Liver (tissue), 8 donors: ENCODE measurements at regions not wholly inside any gene's neighbourhood (a gene's known extent, or its start where the extent isn't known, plus 50 kb on each side); places are given as distances from the start of the nearest gene placed in this dataset.

Experiments used
- DNase-seq: peaks from one replicate; pipeline ENCODE4 v3.0.0-alpha.2; 2017; ENCODE audit warnings: low spot score
- H3K27ac ChIP-seq, 2 donors: one replicate each; pipeline ENCODE4 v1.7.0; 2013; ENCODE audit warnings: inconsistent platforms in 2 of 2, low read length in 2 of 2, control low read depth in 1 of 2, low read depth in 1 of 2, mild to moderate bottlenecking in 1 of 2
- H3K27me3 ChIP-seq, 4 donors: one replicate each; pipeline versions ENCODE4 v1.6.1 to v1.7.0; 2013; ENCODE audit warnings: low read length in 3 of 4, inconsistent platforms in 1 of 4, mild to moderate bottlenecking in 1 of 4, moderate library complexity in 1 of 4; ENCODE audit not compliant: control insufficient read depth in 4 of 4, insufficient read depth in 4 of 4
- H3K36me3 ChIP-seq, 4 donors: one replicate each; pipeline versions ENCODE4 v1.6.1 to v1.7.0; 2013; ENCODE audit warnings: low read length in 3 of 4, mild to moderate bottlenecking in 3 of 4, low read depth in 1 of 4, moderate library complexity in 1 of 4; ENCODE audit not compliant: control insufficient read depth in 4 of 4, insufficient read depth in 3 of 4
- H3K4me1 ChIP-seq, 4 donors: one replicate each; pipeline versions ENCODE4 v1.6.1 to v1.7.0; 2013; ENCODE audit warnings: low read length in 3 of 4, mild to moderate bottlenecking in 3 of 4, moderate library complexity in 1 of 4; ENCODE audit not compliant: control insufficient read depth in 4 of 4, insufficient read depth in 4 of 4
- H3K4me3 ChIP-seq, 3 donors: one replicate each; pipeline versions ENCODE4 v1.6.1 to v1.7.0; 2013; ENCODE audit warnings: low read length in 3 of 3, control low read depth in 1 of 3, low read depth in 1 of 3, mild to moderate bottlenecking in 1 of 3
- H3K9ac ChIP-seq, 2 donors: one replicate each; pipeline ENCODE4 v1.7.0; 2013; ENCODE audit warnings: low read length in 2 of 2, mild to moderate bottlenecking in 2 of 2, moderate library complexity in 2 of 2, control low read depth in 1 of 2, low read depth in 1 of 2
- H3K9me3 ChIP-seq, 4 donors: one replicate each; pipeline versions ENCODE4 v1.6.1 to v1.7.0; 2013; ENCODE audit warnings: low read length in 3 of 4; ENCODE audit not compliant: control insufficient read depth in 4 of 4
- EGR1 ChIP-seq, 2 donors: IDR thresholded peaks; 2 replicates each; pipeline ENCODE4 v1.6.1; 2016 to 2018; ENCODE audit warnings: antibody characterized with exemption in 2 of 2, low read depth in 2 of 2
- FOXA1 ChIP-seq: IDR thresholded peaks from 2 replicates; pipeline ENCODE4 v1.6.1; 2016; ENCODE audit warnings: antibody characterized with exemption
- FOXA2 ChIP-seq: IDR thresholded peaks from 2 replicates; pipeline ENCODE4 v1.6.1; 2016; ENCODE audit warnings: antibody characterized with exemption
- GABPA ChIP-seq, 2 donors: IDR thresholded peaks in 1 of 2; conservative IDR thresholded peaks in 1 of 2; 2 replicates each; pipeline ENCODE4 v1.6.1; 2016; ENCODE audit warnings: antibody characterized with exemption in 2 of 2, mild to moderate bottlenecking in 1 of 2, moderate library complexity in 1 of 2
- HNF4A ChIP-seq, 2 donors: conservative IDR thresholded peaks; 2 replicates each; pipeline ENCODE4 v1.6.1; 2016; ENCODE audit warnings: antibody characterized with exemption in 2 of 2, mild to moderate bottlenecking in 2 of 2
- HNF4G ChIP-seq: IDR thresholded peaks from 2 replicates; pipeline ENCODE4 v1.6.1; 2016; ENCODE audit warnings: antibody characterized with exemption
- JUND ChIP-seq, 2 donors: IDR thresholded peaks; 2 replicates each; pipeline ENCODE4 v1.6.1; 2016; ENCODE audit warnings: antibody characterized with exemption in 2 of 2
- NR2F2 ChIP-seq: IDR thresholded peaks from 2 replicates; pipeline ENCODE4 v1.6.1; 2016; ENCODE audit warnings: antibody characterized with exemption
- RXRA ChIP-seq, 2 donors: IDR thresholded peaks; 2 replicates each; pipeline ENCODE4 v1.6.1; 2017 to 2018; ENCODE audit warnings: antibody characterized with exemption in 2 of 2, mild to moderate bottlenecking in 1 of 2
- SP1 ChIP-seq: IDR thresholded peaks from 2 replicates; pipeline ENCODE4 v1.6.1; 2018; ENCODE audit warnings: antibody characterized with exemption, mild to moderate bottlenecking
- TAF1 ChIP-seq: conservative IDR thresholded peaks from 2 replicates; pipeline ENCODE4 v1.6.1; 2016; ENCODE audit warnings: antibody characterized with exemption, mild to moderate bottlenecking
- YY1 ChIP-seq: IDR thresholded peaks from 2 replicates; pipeline ENCODE4 v1.6.1; 2016; ENCODE audit warnings: antibody characterized with exemption, mild to moderate bottlenecking
- WGBS: extraction: QIAGEN DNeasy Blood & Tissue Kit; methylation state at CpG from one replicate; pipeline ENCODE4 v1.1.7; 2013; 5-methylcytosine and 5-hydroxymethylcytosine counted together
- TF ChIP-seq, protein P1 (sequence below): fragments of 150-350 bp; IDR thresholded peaks from 2 replicates; pipeline ENCODE4 v1.5.1; 2017; ENCODE audit warnings: improper control_type of control experiment, low read depth, low read length; ENCODE audit not compliant: missing input control
- TF ChIP-seq, protein P2 (sequence below): IDR thresholded peaks from 2 replicates; pipeline ENCODE4 v1.6.1; 2016; ENCODE audit warnings: antibody characterized with exemption
- TF ChIP-seq, protein P3 (sequence below): IDR thresholded peaks from 2 replicates; pipeline ENCODE4 v1.6.1; 2016; ENCODE audit warnings: antibody characterized with exemption
- TF ChIP-seq, protein P4 (sequence below): IDR thresholded peaks from 2 replicates; pipeline ENCODE4 v1.6.1; 2016; ENCODE audit warnings: antibody characterized with exemption, mild to moderate bottlenecking
- TF ChIP-seq, protein P5 (sequence below): IDR thresholded peaks from 2 replicates; pipeline ENCODE4 v1.6.1; 2016; ENCODE audit warnings: antibody characterized with exemption
- donor health status: healthy.
- donor health status: healthy.
- donor health status: healthy.
- donor health status: healthy.
- donor health status: healthy.

DNA sequence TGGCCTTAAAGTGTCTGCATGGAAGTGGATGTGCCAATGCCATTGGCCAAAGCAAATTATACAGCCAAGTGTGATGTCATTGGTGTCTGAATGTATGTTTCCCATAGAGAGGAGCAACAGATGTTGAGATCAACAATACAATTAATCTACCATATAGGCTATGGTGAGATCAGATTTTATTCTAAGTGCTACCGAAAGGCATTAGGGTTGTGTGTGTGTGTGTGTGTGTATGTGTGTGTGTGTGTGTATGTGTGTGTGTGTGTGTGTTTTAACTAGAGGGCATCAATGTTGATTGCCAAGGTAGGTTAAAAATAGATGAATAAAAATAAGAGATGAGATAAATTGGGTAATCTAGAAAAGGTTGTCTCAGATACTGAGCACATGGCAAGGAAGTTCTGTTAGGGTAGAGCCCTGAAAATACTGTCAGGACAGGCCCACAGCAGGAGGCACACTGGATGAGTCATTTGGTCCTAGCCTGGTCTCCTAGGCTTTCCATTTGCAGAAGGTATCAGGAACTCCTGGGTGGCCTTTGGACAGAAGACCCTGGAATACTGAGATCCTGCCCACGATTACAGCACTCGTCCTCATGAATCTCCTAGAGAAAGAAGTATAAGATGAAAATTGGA, 446.0 kb upstream of the PODXL start:
- Histone ChIP-seq H3K36me3 (no peaks in the 10 kb centered on the region), H3K4me3 (no peak overlapping the region), H3K9ac (no peak overlapping the region), H3K27me3 (no peaks in the 10 kb centered on the region), H3K27ac (no peak overlapping the region), H3K9me3 (no peaks in the 10 kb centered on the region), H3K4me1 (no peaks in the 10 kb centered on the region)
- TF ChIP-seq NR2F2, result no peak
- TF ChIP-seq SP1, result no peak
- TF ChIP-seq JUND (IDR thresholded peaks at IDR 0.05), result no peak
- TF ChIP-seq, protein P1, sequence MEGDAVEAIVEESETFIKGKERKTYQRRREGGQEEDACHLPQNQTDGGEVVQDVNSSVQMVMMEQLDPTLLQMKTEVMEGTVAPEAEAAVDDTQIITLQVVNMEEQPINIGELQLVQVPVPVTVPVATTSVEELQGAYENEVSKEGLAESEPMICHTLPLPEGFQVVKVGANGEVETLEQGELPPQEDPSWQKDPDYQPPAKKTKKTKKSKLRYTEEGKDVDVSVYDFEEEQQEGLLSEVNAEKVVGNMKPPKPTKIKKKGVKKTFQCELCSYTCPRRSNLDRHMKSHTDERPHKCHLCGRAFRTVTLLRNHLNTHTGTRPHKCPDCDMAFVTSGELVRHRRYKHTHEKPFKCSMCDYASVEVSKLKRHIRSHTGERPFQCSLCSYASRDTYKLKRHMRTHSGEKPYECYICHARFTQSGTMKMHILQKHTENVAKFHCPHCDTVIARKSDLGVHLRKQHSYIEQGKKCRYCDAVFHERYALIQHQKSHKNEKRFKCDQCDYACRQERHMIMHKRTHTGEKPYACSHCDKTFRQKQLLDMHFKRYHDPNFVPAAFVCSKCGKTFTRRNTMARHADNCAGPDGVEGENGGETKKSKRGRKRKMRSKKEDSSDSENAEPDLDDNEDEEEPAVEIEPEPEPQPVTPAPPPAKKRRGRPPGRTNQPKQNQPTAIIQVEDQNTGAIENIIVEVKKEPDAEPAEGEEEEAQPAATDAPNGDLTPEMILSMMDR, result no peak
- no peak for DNase-seq
- 79% methylated on average over 3 of the region's 3 CpGs for WGBS

DNA sequence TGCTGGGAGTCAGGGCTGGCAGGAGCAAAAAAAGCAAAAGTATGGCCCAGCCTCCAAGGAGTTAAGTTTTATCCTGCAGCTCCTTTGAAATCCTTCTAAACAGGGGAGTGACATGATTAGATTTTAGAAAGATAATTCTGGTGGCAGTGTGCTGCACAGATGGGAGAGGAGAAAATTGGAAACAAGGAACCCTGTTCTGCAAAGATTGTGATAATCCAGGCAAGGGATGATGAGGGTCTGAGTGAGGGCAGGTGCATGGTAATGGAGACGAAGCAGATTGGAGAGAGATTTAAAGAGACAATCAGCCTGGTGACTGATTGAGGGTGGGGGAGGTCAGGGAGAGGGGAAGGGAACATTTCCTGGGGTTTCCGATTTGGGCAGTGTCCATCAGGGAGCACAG, 444.7 kb upstream of the PODXL start:
- no peak overlapping the region for H3K27ac ChIP-seq
- no peak overlapping the region for H3K9ac ChIP-seq
- no peak overlapping the region for H3K4me3 ChIP-seq
- no peak for DNase-seq
- no peaks in the 10 kb centered on the region for H3K36me3 ChIP-seq
- no peaks in the 10 kb centered on the region for H3K27me3 ChIP-seq
- H3K9me3 ChIP-seq, result no peaks in the 10 kb centered on the region
- WGBS, result 29% methylated on average over 2 of the region's 2 CpGs
- H3K4me1 ChIP-seq, result no peaks in the 10 kb centered on the region
- TF ChIP-seq NR2F2 (no peak), HNF4G (no peak), FOXA1 (no peak), JUND (IDR thresholded peaks at IDR 0.05) (no peak), SP1 (no peak), YY1 (no peak), TAF1 (no peak), GABPA (IDR thresholded peaks at IDR 0.05 in 1 of 2, conservative IDR thresholded peaks at IDR 0.05 in 1 of 2) (no peak), EGR1 (IDR thresholded peaks at IDR 0.05; ENCODE audit: low read depth in 2 of 2) (no peak), HNF4A (conservative IDR thresholded peaks at IDR 0.05) (no peak), FOXA2 (no peak), RXRA (IDR thresholded peaks at IDR 0.05) (no peak)
- TF ChIP-seq, protein P2, sequence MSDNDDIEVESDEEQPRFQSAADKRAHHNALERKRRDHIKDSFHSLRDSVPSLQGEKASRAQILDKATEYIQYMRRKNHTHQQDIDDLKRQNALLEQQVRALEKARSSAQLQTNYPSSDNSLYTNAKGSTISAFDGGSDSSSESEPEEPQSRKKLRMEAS, result no peak
- TF ChIP-seq, protein P3, sequence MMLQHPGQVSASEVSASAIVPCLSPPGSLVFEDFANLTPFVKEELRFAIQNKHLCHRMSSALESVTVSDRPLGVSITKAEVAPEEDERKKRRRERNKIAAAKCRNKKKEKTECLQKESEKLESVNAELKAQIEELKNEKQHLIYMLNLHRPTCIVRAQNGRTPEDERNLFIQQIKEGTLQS, result no peak
- TF ChIP-seq, protein P1, result no peak
- TF ChIP-seq, protein P4, sequence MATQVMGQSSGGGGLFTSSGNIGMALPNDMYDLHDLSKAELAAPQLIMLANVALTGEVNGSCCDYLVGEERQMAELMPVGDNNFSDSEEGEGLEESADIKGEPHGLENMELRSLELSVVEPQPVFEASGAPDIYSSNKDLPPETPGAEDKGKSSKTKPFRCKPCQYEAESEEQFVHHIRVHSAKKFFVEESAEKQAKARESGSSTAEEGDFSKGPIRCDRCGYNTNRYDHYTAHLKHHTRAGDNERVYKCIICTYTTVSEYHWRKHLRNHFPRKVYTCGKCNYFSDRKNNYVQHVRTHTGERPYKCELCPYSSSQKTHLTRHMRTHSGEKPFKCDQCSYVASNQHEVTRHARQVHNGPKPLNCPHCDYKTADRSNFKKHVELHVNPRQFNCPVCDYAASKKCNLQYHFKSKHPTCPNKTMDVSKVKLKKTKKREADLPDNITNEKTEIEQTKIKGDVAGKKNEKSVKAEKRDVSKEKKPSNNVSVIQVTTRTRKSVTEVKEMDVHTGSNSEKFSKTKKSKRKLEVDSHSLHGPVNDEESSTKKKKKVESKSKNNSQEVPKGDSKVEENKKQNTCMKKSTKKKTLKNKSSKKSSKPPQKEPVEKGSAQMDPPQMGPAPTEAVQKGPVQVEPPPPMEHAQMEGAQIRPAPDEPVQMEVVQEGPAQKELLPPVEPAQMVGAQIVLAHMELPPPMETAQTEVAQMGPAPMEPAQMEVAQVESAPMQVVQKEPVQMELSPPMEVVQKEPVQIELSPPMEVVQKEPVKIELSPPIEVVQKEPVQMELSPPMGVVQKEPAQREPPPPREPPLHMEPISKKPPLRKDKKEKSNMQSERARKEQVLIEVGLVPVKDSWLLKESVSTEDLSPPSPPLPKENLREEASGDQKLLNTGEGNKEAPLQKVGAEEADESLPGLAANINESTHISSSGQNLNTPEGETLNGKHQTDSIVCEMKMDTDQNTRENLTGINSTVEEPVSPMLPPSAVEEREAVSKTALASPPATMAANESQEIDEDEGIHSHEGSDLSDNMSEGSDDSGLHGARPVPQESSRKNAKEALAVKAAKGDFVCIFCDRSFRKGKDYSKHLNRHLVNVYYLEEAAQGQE, result no peak
- TF ChIP-seq, protein P5, sequence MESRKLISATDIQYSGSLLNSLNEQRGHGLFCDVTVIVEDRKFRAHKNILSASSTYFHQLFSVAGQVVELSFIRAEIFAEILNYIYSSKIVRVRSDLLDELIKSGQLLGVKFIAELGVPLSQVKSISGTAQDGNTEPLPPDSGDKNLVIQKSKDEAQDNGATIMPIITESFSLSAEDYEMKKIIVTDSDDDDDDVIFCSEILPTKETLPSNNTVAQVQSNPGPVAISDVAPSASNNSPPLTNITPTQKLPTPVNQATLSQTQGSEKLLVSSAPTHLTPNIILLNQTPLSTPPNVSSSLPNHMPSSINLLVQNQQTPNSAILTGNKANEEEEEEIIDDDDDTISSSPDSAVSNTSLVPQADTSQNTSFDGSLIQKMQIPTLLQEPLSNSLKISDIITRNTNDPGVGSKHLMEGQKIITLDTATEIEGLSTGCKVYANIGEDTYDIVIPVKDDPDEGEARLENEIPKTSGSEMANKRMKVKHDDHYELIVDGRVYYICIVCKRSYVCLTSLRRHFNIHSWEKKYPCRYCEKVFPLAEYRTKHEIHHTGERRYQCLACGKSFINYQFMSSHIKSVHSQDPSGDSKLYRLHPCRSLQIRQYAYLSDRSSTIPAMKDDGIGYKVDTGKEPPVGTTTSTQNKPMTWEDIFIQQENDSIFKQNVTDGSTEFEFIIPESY, result no peak
